ENCODE measurements at regions not wholly inside any gene's neighbourhood (a gene's known extent, or its start where the extent isn't known, plus 50 kb on each side); places are given as distances from the start of the nearest gene placed in this dataset.

DNA sequence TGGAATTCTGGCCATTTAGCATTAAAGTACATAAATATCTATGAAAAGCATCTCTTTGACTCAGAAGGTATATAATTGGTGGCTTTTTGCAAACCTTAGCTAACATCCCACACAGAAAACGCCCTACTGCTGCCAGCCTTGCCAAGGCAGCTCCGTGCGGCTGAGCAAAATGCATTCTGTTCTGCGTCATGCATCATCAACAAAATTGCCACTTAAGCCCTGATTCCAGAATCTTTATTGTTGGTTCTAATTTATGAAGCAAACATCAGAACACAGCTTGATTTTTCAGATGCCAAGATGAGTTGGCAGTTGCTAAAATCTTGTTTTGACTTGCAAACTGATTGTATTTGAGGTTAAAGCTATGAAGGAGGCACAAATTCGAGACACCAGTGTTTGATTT is 314.9 kb upstream of the DEPDC1 start:
- no peak for TF ChIP-seq EZH2phosphoT487 (IDR thresholded peaks at IDR 0.05; ENCODE audit: insufficient read depth, low read depth)
- no peak for TF ChIP-seq EZH2 (IDR thresholded peaks at IDR 0.05; ENCODE audit: insufficient read depth, poor library complexity, severe bottlenecking)

Data from GM23248 (cell line).